Gastrocnemius medialis (tissue), 4 donors: ENCODE measurements at regions not wholly inside any gene's neighbourhood (a gene's known extent, or its start where the extent isn't known, plus 50 kb on each side); places are given as distances from the start of the nearest gene placed in this dataset.

ENCODE experiments used
- CTCF ChIP-seq, 5 experiments: fragments of 450-650 bp in 3 of 5; fragments of 200-600 bp in 2 of 5; sonication (generic) in 2 of 5; IDR thresholded peaks in 4 of 5; conservative IDR thresholded peaks in 1 of 5; 1 replicate in 4 of 5; 2 replicates in 1 of 5; pipeline ENCODE4 v1.5.1; 2016 to 2019; ENCODE audit warnings: antibody characterized with exemption in 5 of 5, mild to moderate bottlenecking in 3 of 5, moderate library complexity in 3 of 5
- POLR2A ChIP-seq, 2 donors: fragments of 450-650 bp; IDR thresholded peaks; one replicate each; pipeline ENCODE4 v1.6.1; 2017; ENCODE audit warnings: antibody characterized with exemption in 2 of 2, mild to moderate bottlenecking in 2 of 2, moderate library complexity in 2 of 2

GRCh38 chr5:9716838-9717281, 86.7 kb upstream of the TAS2R1 start:
- no peak for TF ChIP-seq POLR2A (IDR thresholded peaks at IDR 0.05)
- TF ChIP-seq CTCF (IDR thresholded peaks at IDR 0.05 in 4 of 5, conservative IDR thresholded peaks at IDR 0.05 in 1 of 5) = no peak
